ENCODE measurements at regions not wholly inside any gene's neighbourhood (a gene's known extent, or its start where the extent isn't known, plus 50 kb on each side); places are given as distances from the start of the nearest gene placed in this dataset.

DNA sequence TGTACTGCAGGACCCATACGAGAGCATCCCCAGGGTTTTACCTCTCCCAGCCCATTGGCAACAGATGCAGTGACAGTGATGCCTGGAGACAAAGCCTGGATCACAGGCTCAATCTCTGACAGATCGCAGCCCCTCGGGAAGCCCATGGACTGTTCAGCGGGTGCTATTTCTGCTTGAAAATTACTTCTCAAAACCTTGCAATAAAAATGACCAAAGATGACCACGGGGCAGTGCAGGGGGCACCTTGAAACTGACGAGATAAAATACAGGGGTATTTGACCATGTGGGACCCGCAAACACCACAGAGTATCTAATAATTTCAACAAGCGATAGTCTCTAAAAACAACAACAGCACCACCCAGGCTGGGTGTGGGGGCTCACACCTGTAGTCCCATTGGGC lies 118.3 kb downstream of the C16orf95 start:
- Histone ChIP-seq H3K36me3 (ENCODE audit: control insufficient read depth in 2 of 2, insufficient read depth in 1 of 2, low read length in 2 of 2) (no peaks in the 10 kb centered on the region), H3K9me3 (ENCODE audit: control insufficient read depth, insufficient read depth, low read depth, low read length) (no peaks in the 10 kb centered on the region), H3K4me1 (ENCODE audit: control insufficient read depth, insufficient read depth, low read length) (no peaks in the 10 kb centered on the region), H3K4me3 (ENCODE audit: low read depth, low read length) (no peak overlapping the region), H3K27ac (ENCODE audit: extremely low read depth, low read depth, low read length) (no peak overlapping the region)
- TF ChIP-seq OSR2 (tag by site-specific recombination; IDR thresholded peaks at IDR 0.05) (no peak), BCL11A (tag by site-specific recombination; IDR thresholded peaks at IDR 0.05; ENCODE audit: low read depth) (no peak)
- TF ChIP-seq, protein P1, sequence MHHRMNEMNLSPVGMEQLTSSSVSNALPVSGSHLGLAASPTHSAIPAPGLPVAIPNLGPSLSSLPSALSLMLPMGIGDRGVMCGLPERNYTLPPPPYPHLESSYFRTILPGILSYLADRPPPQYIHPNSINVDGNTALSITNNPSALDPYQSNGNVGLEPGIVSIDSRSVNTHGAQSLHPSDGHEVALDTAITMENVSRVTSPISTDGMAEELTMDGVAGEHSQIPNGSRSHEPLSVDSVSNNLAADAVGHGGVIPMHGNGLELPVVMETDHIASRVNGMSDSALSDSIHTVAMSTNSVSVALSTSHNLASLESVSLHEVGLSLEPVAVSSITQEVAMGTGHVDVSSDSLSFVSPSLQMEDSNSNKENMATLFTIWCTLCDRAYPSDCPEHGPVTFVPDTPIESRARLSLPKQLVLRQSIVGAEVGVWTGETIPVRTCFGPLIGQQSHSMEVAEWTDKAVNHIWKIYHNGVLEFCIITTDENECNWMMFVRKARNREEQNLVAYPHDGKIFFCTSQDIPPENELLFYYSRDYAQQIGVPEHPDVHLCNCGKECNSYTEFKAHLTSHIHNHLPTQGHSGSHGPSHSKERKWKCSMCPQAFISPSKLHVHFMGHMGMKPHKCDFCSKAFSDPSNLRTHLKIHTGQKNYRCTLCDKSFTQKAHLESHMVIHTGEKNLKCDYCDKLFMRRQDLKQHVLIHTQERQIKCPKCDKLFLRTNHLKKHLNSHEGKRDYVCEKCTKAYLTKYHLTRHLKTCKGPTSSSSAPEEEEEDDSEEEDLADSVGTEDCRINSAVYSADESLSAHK (tag by site-specific recombination; IDR thresholded peaks at IDR 0.05), result peak; percentile 57
- CTCF ChIA-PET, result no interaction called here
- POLR2A ChIA-PET, result no interaction called here

DNA sequence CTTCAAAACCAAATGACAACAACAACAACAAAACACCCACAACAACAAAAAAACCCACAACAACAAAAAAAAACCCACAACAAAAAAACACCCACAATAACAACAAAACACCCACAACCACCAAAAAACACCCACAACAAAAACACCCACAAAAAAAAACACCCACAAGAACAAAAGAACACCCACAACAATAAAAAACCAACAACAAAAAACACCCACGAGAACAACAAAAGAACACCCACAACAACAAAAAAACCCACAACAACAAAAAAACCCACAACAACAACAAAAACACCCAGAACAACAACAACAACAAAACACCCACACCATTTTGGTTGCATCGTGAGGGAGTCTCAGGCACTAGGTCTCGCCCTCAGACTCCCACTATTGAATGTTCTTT lies 117.8 kb downstream of the C16orf95 start:
- Histone ChIP-seq H3K9me3 (ENCODE audit: control insufficient read depth, insufficient read depth, low read depth, low read length) (no peaks in the 10 kb centered on the region), H3K4me1 (ENCODE audit: control insufficient read depth, insufficient read depth, low read length) (no peaks in the 10 kb centered on the region), H3K27ac (ENCODE audit: extremely low read depth, low read depth, low read length) (no peak overlapping the region), H3K4me3 (ENCODE audit: low read depth, low read length) (no peak overlapping the region), H3K36me3 (ENCODE audit: control insufficient read depth in 2 of 2, insufficient read depth in 1 of 2, low read length in 2 of 2) (no peaks in the 10 kb centered on the region)
- CTCF ChIA-PET, result no interaction called here
- POLR2A ChIA-PET, result no interaction called here
- peak; percentile 96 for TF ChIP-seq ZFHX2 (tag by site-specific recombination; conservative IDR thresholded peaks at IDR 0.05)
- TF ChIP-seq EGR2 (tag by site-specific recombination; IDR thresholded peaks at IDR 0.05; ENCODE audit: low read depth), result peak; percentile 99
- no peak for TF ChIP-seq ZNF664 (tag by site-specific recombination; IDR thresholded peaks at IDR 0.05)

DNA sequence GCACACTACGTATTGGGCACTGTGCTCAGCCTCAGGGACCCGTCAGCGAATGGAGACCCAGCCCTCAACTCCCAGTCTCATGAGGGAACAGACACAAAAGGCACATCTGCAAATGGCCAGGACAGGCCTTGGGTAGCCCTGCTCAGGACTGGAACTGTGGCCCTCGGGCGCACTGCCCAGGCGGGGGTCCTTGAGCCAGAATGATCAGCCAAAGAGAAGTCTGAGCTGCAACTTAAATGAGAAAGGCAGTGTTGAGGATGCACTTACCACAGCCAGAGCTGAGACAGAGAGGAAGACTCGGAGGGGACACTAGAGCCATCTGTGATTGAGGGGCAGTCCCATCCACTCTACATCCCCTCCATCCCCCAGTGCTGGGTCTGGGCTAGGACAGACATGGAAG lies 117.3 kb downstream of the C16orf95 start:
- Histone ChIP-seq H3K27ac (ENCODE audit: extremely low read depth, low read depth, low read length) (no peak overlapping the region), H3K4me3 (ENCODE audit: low read depth, low read length) (no peak overlapping the region), H3K4me1 (ENCODE audit: control insufficient read depth, insufficient read depth, low read length) (no peaks in the 10 kb centered on the region), H3K9me3 (ENCODE audit: control insufficient read depth, insufficient read depth, low read depth, low read length) (no peaks in the 10 kb centered on the region), H3K36me3 (ENCODE audit: control insufficient read depth in 2 of 2, insufficient read depth in 1 of 2, low read length in 2 of 2) (no peaks in the 10 kb centered on the region)
- ChIA-PET CTCF (no interaction called here), POLR2A (no interaction called here)
- no peak for TF ChIP-seq SP7 (tag by site-specific recombination; IDR thresholded peaks at IDR 0.05)
- TF ChIP-seq ZNF423 (tag by site-specific recombination; IDR thresholded peaks at IDR 0.05), result no peak
- TF ChIP-seq, protein P2, sequence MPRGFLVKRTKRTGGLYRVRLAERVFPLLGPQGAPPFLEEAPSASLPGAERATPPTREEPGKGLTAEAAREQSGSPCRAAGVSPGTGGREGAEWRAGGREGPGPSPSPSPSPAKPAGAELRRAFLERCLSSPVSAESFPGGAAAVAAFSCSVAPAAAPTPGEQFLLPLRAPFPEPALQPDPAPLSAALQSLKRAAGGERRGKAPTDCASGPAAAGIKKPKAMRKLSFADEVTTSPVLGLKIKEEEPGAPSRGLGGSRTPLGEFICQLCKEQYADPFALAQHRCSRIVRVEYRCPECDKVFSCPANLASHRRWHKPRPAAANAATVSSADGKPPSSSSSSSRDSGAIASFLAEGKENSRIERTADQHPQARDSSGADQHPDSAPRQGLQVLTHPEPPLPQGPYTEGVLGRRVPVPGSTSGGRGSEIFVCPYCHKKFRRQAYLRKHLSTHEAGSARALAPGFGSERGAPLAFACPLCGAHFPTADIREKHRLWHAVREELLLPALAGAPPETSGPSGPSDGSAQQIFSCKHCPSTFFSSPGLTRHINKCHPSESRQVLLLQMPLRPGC (tag by site-specific recombination; IDR thresholded peaks at IDR 0.05), result no peak
- no peak for TF ChIP-seq ZNF184 (tag by site-specific recombination; IDR thresholded peaks at IDR 0.05)
- TF ChIP-seq ZNF610 (tag by site-specific recombination; IDR thresholded peaks at IDR 0.05; ENCODE audit: borderline replicate concordance), result no peak
- TF ChIP-seq ZNF214 (tag by site-specific recombination; IDR thresholded peaks at IDR 0.05; ENCODE audit: borderline replicate concordance), result no peak
- no peak for TF ChIP-seq ZNF548 (tag by site-specific recombination; IDR thresholded peaks at IDR 0.05)

DNA sequence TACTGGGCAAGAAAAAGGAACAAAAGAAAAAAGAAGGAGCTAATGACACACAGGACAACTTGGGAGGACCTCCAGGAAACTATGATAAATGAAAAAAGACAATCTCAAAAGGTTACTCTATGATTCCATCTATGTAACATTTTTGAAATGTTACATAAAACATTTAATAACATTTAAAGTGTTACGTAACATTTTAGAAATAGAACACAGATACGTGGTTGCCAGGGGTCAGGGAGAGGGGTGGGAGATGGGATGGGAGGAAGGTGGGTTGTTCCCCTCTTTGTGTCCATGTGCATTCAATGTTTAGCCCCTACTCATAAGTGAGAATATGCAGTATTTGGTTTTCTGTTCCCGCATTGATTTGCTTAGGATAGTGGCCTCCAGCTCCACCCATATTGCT lies 116.6 kb downstream of the C16orf95 start:
- POLR2A ChIA-PET, result no interaction called here
- H3K9me3 ChIP-seq (ENCODE audit: control insufficient read depth, insufficient read depth, low read depth, low read length), result no peaks in the 10 kb centered on the region
- no peaks in the 10 kb centered on the region for H3K36me3 ChIP-seq (ENCODE audit: control insufficient read depth in 2 of 2, insufficient read depth in 1 of 2, low read length in 2 of 2)
- H3K4me3 ChIP-seq (ENCODE audit: low read depth, low read length), result no peak overlapping the region
- CTCF ChIA-PET, result interaction anchor here (0.6 to 3.6 kb wide), 2 partner anchors 43 to 78 kb away, joined by 3 to 21 read pairs; no protein-coding TSS in a partner anchor
- H3K4me1 ChIP-seq (ENCODE audit: control insufficient read depth, insufficient read depth, low read length), result no peaks in the 10 kb centered on the region
- TF ChIP-seq ZNF394 (tag by site-specific recombination; IDR thresholded peaks at IDR 0.05; ENCODE audit: borderline replicate concordance) (no peak), ZNF548 (tag by site-specific recombination; IDR thresholded peaks at IDR 0.05) (no peak), ZNF791 (tag by site-specific recombination; IDR thresholded peaks at IDR 0.05) (no peak), MYNN (tag by site-specific recombination; IDR thresholded peaks at IDR 0.05; ENCODE audit: borderline replicate concordance) (no peak), ZFHX2 (tag by site-specific recombination; conservative IDR thresholded peaks at IDR 0.05) (no peak), ZNF792 (tag by site-specific recombination; IDR thresholded peaks at IDR 0.05) (no peak), ZBTB48 (tag by site-specific recombination; IDR thresholded peaks at IDR 0.05) (no peak), FEZF1 (tag by site-specific recombination; IDR thresholded peaks at IDR 0.05) (no peak), ZNF324 (tag by site-specific recombination; IDR thresholded peaks at IDR 0.05) (no peak), ZNF843 (tag by site-specific recombination; IDR thresholded peaks at IDR 0.05) (no peak), ZNF600 (tag by site-specific recombination; IDR thresholded peaks at IDR 0.05) (no peak)
- TF ChIP-seq, protein P3, sequence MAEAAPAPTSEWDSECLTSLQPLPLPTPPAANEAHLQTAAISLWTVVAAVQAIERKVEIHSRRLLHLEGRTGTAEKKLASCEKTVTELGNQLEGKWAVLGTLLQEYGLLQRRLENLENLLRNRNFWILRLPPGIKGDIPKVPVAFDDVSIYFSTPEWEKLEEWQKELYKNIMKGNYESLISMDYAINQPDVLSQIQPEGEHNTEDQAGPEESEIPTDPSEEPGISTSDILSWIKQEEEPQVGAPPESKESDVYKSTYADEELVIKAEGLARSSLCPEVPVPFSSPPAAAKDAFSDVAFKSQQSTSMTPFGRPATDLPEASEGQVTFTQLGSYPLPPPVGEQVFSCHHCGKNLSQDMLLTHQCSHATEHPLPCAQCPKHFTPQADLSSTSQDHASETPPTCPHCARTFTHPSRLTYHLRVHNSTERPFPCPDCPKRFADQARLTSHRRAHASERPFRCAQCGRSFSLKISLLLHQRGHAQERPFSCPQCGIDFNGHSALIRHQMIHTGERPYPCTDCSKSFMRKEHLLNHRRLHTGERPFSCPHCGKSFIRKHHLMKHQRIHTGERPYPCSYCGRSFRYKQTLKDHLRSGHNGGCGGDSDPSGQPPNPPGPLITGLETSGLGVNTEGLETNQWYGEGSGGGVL (tag by site-specific recombination; IDR thresholded peaks at IDR 0.05), result no peak
- no peak overlapping the region for H3K27ac ChIP-seq (ENCODE audit: extremely low read depth, low read depth, low read length)
